ENCODE measurements at regions not wholly inside any gene's neighbourhood (a gene's known extent, or its start where the extent isn't known, plus 50 kb on each side); places are given as distances from the start of the nearest gene placed in this dataset.

GRCh38 chr1:50329332-50329932 is 93.8 kb downstream of the DMRTA2 start:
- no peak for DNase-seq (ENCODE audit: low read depth, low spot score)
- ChIA-PET POLR2A (no interaction called here), CTCF (no interaction called here)

GRCh38 chr1:50328552-50328951 is 94.7 kb downstream of the DMRTA2 start:
- ChIA-PET CTCF (no interaction called here), POLR2A (no interaction called here)
- intact Hi-C loops (cut with micrococcal nuclease; ENCODE audit: unreplicated experiment) (no loop called here), in situ Hi-C loops (cut with HindIII; ENCODE audit: low pct_unique_long_range_greater_than_20kb, low sequenced_read_pairs) (no loop called here)
- no peak for TF ChIP-seq SIN3A (IDR thresholded peaks at IDR 0.05; ENCODE audit: borderline replicate concordance, insufficient read depth, low read depth, low read length)
- no peak for TF ChIP-seq TCF7L2 (IDR thresholded peaks at IDR 0.05; ENCODE audit: low read depth, low read length)
- TF ChIP-seq POLR2AphosphoS5 (IDR thresholded peaks at IDR 0.05; ENCODE audit: low read depth, low read length), result no peak
- no peak for TF ChIP-seq CTCF (IDR thresholded peaks at IDR 0.05)
- TF ChIP-seq REST (IDR thresholded peaks at IDR 0.05; ENCODE audit: insufficient read depth in 1 of 2, low read depth in 2 of 2, low read length in 1 of 2), result no peak
- no TSS peak for BruUV-seq (replicated peaks)
- no peak overlapping the region for H3K4me3 ChIP-seq (ENCODE audit: low read depth in 2 of 2, low read length in 2 of 2)
- no peaks in the 10 kb centered on the region for H3K36me3 ChIP-seq (ENCODE audit: control insufficient read depth, insufficient read depth, low read length)
- no peak for ATAC-seq
- H3K4me1 ChIP-seq (ENCODE audit: control insufficient read depth, insufficient read depth, low read length), result no peaks in the 10 kb centered on the region
- H3K27me3 ChIP-seq (ENCODE audit: control insufficient read depth, insufficient read depth, low read length), result peaks cover 21% of the 10 kb centered on the region
- H3K27ac ChIP-seq (ENCODE audit: low read length), result no peak overlapping the region
- DNase-seq (ENCODE audit: low read depth, low spot score), result no peak
- H3K9me3 ChIP-seq (ENCODE audit: control insufficient read depth, insufficient read depth, low read depth, low read length), result no peaks in the 10 kb centered on the region

More at GRCh38 chr1:50329332-50329932, 93.8 kb downstream of the DMRTA2 start:
- Histone ChIP-seq H3K27ac (ENCODE audit: low read length) (no peak overlapping the region), H3K36me3 (ENCODE audit: control insufficient read depth, insufficient read depth, low read length) (no peaks in the 10 kb centered on the region), H3K4me3 (ENCODE audit: low read depth in 2 of 2, low read length in 2 of 2) (no peak overlapping the region), H3K9me3 (ENCODE audit: control insufficient read depth, insufficient read depth, low read depth, low read length) (no peaks in the 10 kb centered on the region), H3K27me3 (ENCODE audit: control insufficient read depth, insufficient read depth, low read length) (peaks cover 19% of the 10 kb centered on the region), H3K4me1 (ENCODE audit: control insufficient read depth, insufficient read depth, low read length) (no peaks in the 10 kb centered on the region; the same call in 1 of the 2 replicates)
- no peak for ATAC-seq
- intact Hi-C loops (cut with micrococcal nuclease; ENCODE audit: unreplicated experiment) (no loop called here), in situ Hi-C loops (cut with HindIII; ENCODE audit: low pct_unique_long_range_greater_than_20kb, low sequenced_read_pairs) (no loop called here)
- TF ChIP-seq SIN3A (IDR thresholded peaks at IDR 0.05; ENCODE audit: borderline replicate concordance, insufficient read depth, low read depth, low read length) (no peak), REST (IDR thresholded peaks at IDR 0.05; ENCODE audit: insufficient read depth in 1 of 2, low read depth in 2 of 2, low read length in 1 of 2) (no peak), CTCF (IDR thresholded peaks at IDR 0.05) (no peak)
- BruUV-seq (replicated peaks), result no TSS peak

Data from Panc1 (cell line).